Embryonic facial prominence (tissue), 1 donor: ENCODE measurements at regions not wholly inside any gene's neighbourhood (a gene's known extent, or its start where the extent isn't known, plus 50 kb on each side); places are given as distances from the start of the nearest gene placed in this dataset.

Experiments
- DNase-seq: peaks from one replicate; pipeline ENCODE4 v3.0.0-alpha.2; 2016; ENCODE audit errors: extremely low spot score

DNA sequence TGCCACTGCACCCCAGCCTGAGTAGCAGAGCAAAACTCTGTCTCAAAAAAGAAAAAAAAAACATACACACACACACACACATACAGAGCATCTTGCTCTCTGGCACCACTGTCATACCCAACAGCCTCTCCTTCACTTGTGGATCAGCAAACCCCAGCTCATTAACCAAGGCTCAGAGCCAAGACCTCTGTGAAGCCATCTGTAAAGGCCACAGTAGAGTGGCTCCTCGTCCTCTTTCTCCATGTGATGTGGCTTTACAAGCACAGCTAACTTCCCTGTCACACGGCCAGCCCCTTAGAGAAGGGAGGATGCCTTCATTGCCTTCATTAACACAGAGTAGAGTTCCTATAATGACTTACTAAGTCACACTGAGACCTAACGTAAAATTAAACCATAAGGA is 62.7 kb upstream of the LSM14A start:
- DNase-seq, result no peak

- DNase-seq, result no peak
Observed at GRCh38 chr19:34118879-34119748, 53.2 kb upstream of the LSM14A start.

- DNase-seq, result no peak
Observed at GRCh38 chr19:34120141-34120540, 52.2 kb upstream of the LSM14A start.

DNA sequence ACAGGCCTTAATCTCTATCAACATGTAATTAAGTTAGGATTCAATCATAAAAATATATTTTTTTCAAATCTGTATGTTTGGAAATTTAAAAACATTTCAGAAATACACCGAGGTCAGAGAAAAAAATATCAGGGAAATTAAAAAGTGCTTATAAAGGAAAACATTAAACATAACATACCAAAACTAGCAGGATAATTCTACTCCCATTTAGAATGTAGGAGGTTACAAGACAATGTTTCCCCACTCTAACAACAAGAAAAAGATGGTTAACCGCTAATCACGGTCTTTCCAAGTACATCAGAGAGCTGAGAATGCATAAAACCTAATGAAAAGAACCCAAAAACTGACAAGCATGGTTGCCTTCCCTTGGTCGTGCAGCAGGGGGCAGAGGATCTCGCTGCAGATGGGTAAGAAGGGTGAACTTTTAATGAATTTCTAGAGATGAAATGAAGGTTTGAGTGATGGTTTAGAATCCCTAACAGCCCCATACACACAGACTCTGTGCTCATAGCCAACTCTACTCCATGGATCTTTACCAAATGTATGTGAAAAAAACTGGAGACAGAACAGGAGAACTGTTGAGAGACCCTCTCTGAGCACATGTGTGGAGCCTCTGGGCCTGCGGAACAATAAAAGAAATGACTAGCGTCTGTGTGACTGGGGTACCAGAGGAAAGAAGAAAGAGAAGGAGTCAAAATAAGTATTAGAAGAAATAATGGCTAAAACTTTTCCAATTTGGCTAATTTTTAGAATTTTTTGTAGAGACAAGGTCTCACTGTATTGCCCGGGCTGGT is 51.3 kb upstream of the LSM14A start:
- no peak for DNase-seq
